ENCODE measurements at regions not wholly inside any gene's neighbourhood (a gene's known extent, or its start where the extent isn't known, plus 50 kb on each side); places are given as distances from the start of the nearest gene placed in this dataset.

DNA sequence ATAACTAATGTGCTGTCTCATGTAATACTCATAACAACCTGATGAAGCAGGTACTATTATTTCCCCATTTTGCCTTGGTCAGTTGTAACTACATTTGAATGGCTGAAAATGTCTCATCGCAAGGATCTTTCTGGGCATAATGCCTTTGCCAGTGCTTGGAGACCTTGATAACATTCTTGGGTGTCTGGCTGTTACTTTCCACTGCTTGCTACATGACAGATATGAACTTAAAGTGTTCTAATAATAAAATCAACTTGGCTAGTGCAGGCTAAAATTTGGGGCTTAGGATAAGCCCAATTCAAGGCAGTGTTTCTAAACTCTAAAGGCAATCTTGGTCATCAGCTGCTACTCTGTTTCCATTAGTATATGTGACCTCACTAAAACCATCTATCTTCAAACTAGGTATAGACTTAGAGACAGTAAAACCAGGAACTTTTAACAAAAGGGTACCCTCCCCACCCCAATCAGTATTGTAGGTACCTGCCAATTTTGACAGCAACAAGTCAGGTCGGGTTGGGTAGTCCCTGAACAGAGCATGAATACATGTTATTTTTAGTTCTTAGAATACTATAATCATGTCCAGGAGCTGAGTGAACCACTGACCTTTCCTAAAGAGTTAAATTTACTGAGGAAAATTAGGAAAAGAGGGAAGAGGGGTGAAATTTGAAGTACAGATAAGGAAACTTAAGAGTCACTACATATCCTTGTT is 68.2 kb upstream of the AHR start:
- Histone ChIP-seq H2AFZ (ENCODE audit: low read length) (no peak overlapping the region), H3K4me2 (ENCODE audit: low read length) (no peak overlapping the region), H3F3A (ENCODE audit: insufficient read depth, low read length) (no peaks in the 10 kb centered on the region), H3K4me1 (ENCODE audit: insufficient read depth, low read length, severe bottlenecking) (peaks cover 4% of the 10 kb centered on the region), H3K9ac (ENCODE audit: low read length) (no peak overlapping the region), H3K27me3 (ENCODE audit: insufficient read depth, low read length) (no peaks in the 10 kb centered on the region), H3K9me3 (ENCODE audit: low read length) (no peaks in the 10 kb centered on the region), H3K4me3 (ENCODE audit: low read depth, low read length, poor library complexity, severe bottlenecking) (no peak overlapping the region), H3K79me2 (ENCODE audit: insufficient read depth, low read length) (no peaks in the 10 kb centered on the region), H3K27ac (ENCODE audit: low read depth, low read length, poor library complexity, severe bottlenecking) (no peak overlapping the region), H3K36me3 (ENCODE audit: insufficient read depth, low read length) (no peaks in the 10 kb centered on the region), H4K20me1 (ENCODE audit: insufficient read depth, low read length) (no peaks in the 10 kb centered on the region), H3K9me2 (ENCODE audit: low read depth, low read length) (no peaks in the 10 kb centered on the region)
- no peak for TF ChIP-seq EZH2 (IDR thresholded peaks at IDR 0.05; ENCODE audit: borderline replicate concordance, low read length)
- TF ChIP-seq, protein P1, sequence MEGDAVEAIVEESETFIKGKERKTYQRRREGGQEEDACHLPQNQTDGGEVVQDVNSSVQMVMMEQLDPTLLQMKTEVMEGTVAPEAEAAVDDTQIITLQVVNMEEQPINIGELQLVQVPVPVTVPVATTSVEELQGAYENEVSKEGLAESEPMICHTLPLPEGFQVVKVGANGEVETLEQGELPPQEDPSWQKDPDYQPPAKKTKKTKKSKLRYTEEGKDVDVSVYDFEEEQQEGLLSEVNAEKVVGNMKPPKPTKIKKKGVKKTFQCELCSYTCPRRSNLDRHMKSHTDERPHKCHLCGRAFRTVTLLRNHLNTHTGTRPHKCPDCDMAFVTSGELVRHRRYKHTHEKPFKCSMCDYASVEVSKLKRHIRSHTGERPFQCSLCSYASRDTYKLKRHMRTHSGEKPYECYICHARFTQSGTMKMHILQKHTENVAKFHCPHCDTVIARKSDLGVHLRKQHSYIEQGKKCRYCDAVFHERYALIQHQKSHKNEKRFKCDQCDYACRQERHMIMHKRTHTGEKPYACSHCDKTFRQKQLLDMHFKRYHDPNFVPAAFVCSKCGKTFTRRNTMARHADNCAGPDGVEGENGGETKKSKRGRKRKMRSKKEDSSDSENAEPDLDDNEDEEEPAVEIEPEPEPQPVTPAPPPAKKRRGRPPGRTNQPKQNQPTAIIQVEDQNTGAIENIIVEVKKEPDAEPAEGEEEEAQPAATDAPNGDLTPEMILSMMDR (IDR thresholded peaks at IDR 0.05; ENCODE audit: low read length): no peak

DNA sequence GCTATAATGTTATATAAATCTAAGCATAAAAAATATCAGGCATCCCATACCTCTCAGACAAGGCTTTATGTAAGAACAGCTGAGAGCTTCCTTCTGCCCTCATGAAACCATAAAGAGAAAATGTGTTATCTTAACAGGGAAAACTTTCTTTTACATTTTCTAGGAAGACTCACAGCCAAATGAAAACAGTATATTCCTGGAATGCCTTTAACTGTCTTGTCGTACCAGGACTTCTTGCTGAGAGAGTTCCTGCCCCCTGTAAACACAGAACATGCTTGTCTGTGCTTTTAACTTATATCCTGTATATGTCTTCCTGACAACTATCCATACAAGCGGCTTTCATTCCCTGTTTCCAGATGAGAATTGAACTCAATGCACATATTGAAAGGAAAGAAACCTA is 64.8 kb upstream of the AHR start:
- H3K4me1 ChIP-seq (ENCODE audit: insufficient read depth, low read length, severe bottlenecking): peaks cover 4% of the 10 kb centered on the region
- no peak overlapping the region for H3K9ac ChIP-seq (ENCODE audit: low read length)
- no peak overlapping the region for H3K4me2 ChIP-seq (ENCODE audit: low read length)
- H4K20me1 ChIP-seq (ENCODE audit: insufficient read depth, low read length): no peaks in the 10 kb centered on the region
- no peaks in the 10 kb centered on the region for H3K9me2 ChIP-seq (ENCODE audit: low read depth, low read length)
- H3K9me3 ChIP-seq (ENCODE audit: low read length): no peaks in the 10 kb centered on the region
- no peak overlapping the region for H3K4me3 ChIP-seq (ENCODE audit: low read depth, low read length, poor library complexity, severe bottlenecking)
- H3F3A ChIP-seq (ENCODE audit: insufficient read depth, low read length): no peaks in the 10 kb centered on the region
- no peaks in the 10 kb centered on the region for H3K27me3 ChIP-seq (ENCODE audit: insufficient read depth, low read length)
- H3K27ac ChIP-seq (ENCODE audit: low read depth, low read length, poor library complexity, severe bottlenecking): no peak overlapping the region
- no peaks in the 10 kb centered on the region for H3K79me2 ChIP-seq (ENCODE audit: insufficient read depth, low read length)
- H2AFZ ChIP-seq (ENCODE audit: low read length): no peak overlapping the region
- TF ChIP-seq, protein P1 (IDR thresholded peaks at IDR 0.05; ENCODE audit: low read length): no peak
- no peak for TF ChIP-seq EZH2 (IDR thresholded peaks at IDR 0.05; ENCODE audit: borderline replicate concordance, low read length)
- no peaks in the 10 kb centered on the region for H3K36me3 ChIP-seq (ENCODE audit: insufficient read depth, low read length)

DNA sequence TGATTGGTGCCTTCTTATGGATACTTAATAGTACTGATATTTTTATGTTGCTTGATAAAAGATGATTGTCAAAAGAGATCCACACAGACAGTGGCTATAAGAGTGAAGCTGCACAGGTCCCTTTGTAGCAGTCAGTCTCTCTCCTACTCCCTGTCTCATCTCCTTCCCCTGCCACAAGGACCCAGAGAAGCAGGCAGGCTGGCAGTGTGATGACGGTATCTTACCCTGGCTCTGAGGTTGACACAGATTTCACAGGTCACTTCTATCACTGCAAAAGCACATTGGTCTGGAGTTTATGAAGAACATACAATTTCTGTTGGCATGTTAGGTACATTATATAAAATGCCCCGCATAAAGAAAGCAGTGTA is 64.4 kb upstream of the AHR start:
- Histone ChIP-seq H4K20me1 (ENCODE audit: insufficient read depth, low read length) (no peaks in the 10 kb centered on the region), H3K9ac (ENCODE audit: low read length) (no peak overlapping the region), H3K27me3 (ENCODE audit: insufficient read depth, low read length) (no peaks in the 10 kb centered on the region), H3K9me3 (ENCODE audit: low read length) (no peaks in the 10 kb centered on the region), H3K27ac (ENCODE audit: low read depth, low read length, poor library complexity, severe bottlenecking) (no peak overlapping the region), H2AFZ (ENCODE audit: low read length) (no peak overlapping the region), H3F3A (ENCODE audit: insufficient read depth, low read length) (no peaks in the 10 kb centered on the region), H3K79me2 (ENCODE audit: insufficient read depth, low read length) (no peaks in the 10 kb centered on the region), H3K9me2 (ENCODE audit: low read depth, low read length) (no peaks in the 10 kb centered on the region), H3K4me1 (ENCODE audit: insufficient read depth, low read length, severe bottlenecking) (peaks cover 4% of the 10 kb centered on the region), H3K4me3 (ENCODE audit: low read depth, low read length, poor library complexity, severe bottlenecking) (no peak overlapping the region), H3K36me3 (ENCODE audit: insufficient read depth, low read length) (no peaks in the 10 kb centered on the region), H3K4me2 (ENCODE audit: low read length) (no peak overlapping the region)
- TF ChIP-seq EZH2 (IDR thresholded peaks at IDR 0.05; ENCODE audit: borderline replicate concordance, low read length): no peak
